Colonic mucosa (tissue), 4 donors: ENCODE measurements at regions not wholly inside any gene's neighbourhood (a gene's known extent, or its start where the extent isn't known, plus 50 kb on each side); places are given as distances from the start of the nearest gene placed in this dataset.
"Not testable (repeated sequence)": the region's sequence is repeated elsewhere in the genome, so short reads cannot be mapped to it uniquely, and the experiment has no call there.

Experiments
- DNase-seq: peaks from one replicate; pipeline ENCODE4 v3.0.0-alpha.2; 2020
- H3K27ac ChIP-seq: fragments of 200-600 bp; one replicate; pipeline ENCODE4 v1.8.0; 2021
- H3K27me3 ChIP-seq: fragments of 200-600 bp; one replicate; pipeline ENCODE4 v1.8.0; 2021
- H3K36me3 ChIP-seq: fragments of 200-600 bp; one replicate; pipeline ENCODE4 v1.8.0; 2021
- H3K4me1 ChIP-seq: fragments of 200-600 bp; one replicate; pipeline ENCODE4 v1.8.0; 2021; ENCODE audit warnings: mild to moderate bottlenecking
- H3K4me3 ChIP-seq: fragments of 200-600 bp; one replicate; pipeline ENCODE4 v1.8.0; 2021
- H3K9ac ChIP-seq, 2 donors: one replicate each; pipeline ENCODE4 v1.7.0; 2013; ENCODE audit warnings: control low read depth in 2 of 2, low read depth in 2 of 2, low read length in 2 of 2
- H3K9me3 ChIP-seq: fragments of 200-600 bp; one replicate; pipeline ENCODE4 v1.8.0; 2021
- intact Hi-C: fragments of 100-400 bp; cut with DNase I; formaldehyde crosslinking; loops from one replicate; pipeline ENCODE4 v1.14.1; 2022
- TF ChIP-seq, protein P1 (sequence below): fragments of 200-600 bp; IDR thresholded peaks from one replicate; pipeline ENCODE4 v1.8.0; 2022; ENCODE audit warnings: antibody characterized with exemption, mild to moderate bottlenecking
- donor health status: healthy.
- donor health status: DM: no; HTN: no; CAD: no.
- donor health status: DM: no; HTN: no; CAD: no.

DNA sequence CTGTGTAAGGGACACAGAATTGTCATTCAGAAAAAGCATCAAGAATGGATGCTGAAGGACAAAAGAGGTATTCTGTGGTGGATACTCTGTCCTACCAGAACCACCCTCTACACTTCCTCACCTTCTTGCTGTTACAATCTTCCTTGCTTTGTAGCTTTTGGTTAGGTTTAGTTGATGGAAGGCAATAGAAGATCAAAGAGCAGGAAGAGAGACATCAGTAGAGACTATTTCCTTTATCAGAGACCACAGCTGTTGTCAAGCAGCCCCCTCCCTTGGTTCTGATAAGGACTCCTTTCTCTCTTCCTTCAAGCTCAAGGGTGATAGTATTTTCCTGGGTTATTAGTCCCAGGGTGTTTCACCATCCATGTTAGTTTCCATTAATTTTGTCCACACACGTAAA, 84.7 kb upstream of the ALCAM start:
- H3K9ac ChIP-seq: no peak overlapping the region
- intact Hi-C loops: no loop called here
- TF ChIP-seq, protein P1, sequence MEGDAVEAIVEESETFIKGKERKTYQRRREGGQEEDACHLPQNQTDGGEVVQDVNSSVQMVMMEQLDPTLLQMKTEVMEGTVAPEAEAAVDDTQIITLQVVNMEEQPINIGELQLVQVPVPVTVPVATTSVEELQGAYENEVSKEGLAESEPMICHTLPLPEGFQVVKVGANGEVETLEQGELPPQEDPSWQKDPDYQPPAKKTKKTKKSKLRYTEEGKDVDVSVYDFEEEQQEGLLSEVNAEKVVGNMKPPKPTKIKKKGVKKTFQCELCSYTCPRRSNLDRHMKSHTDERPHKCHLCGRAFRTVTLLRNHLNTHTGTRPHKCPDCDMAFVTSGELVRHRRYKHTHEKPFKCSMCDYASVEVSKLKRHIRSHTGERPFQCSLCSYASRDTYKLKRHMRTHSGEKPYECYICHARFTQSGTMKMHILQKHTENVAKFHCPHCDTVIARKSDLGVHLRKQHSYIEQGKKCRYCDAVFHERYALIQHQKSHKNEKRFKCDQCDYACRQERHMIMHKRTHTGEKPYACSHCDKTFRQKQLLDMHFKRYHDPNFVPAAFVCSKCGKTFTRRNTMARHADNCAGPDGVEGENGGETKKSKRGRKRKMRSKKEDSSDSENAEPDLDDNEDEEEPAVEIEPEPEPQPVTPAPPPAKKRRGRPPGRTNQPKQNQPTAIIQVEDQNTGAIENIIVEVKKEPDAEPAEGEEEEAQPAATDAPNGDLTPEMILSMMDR: no peak
- no peak overlapping the region for H3K27ac ChIP-seq
- no peak overlapping the region for H3K4me3 ChIP-seq
- no peaks in the 10 kb centered on the region for H3K4me1 ChIP-seq
- H3K27me3 ChIP-seq: no peaks in the 10 kb centered on the region
- H3K36me3 ChIP-seq: no peaks in the 10 kb centered on the region
- H3K9me3 ChIP-seq: no peaks in the 10 kb centered on the region
- DNase-seq: no peak

DNA sequence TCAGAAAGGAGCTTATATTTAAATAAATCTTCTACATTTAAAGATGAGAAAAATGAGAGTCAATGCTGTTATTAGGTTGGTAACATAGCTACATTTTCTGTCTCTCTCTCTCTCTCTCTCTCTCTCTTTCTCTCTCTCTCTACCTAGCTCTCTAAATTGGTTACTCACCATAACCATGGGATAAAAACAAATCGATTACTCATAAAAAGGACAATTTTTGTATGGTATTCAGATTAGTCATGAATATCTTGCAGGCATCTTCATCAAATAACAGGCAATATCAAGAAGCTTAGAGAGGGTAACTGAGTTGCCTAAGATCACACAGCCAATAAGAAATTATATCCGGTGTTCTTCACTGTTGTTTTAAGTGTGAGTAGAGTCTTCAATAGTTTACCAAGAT, 81.8 kb upstream of the ALCAM start:
- Histone ChIP-seq H3K4me3 (no peak overlapping the region), H3K27ac (no peak overlapping the region), H3K4me1 (no peaks in the 10 kb centered on the region), H3K36me3 (no peaks in the 10 kb centered on the region), H3K9ac (no peak overlapping the region), H3K9me3 (no peaks in the 10 kb centered on the region), H3K27me3 (no peaks in the 10 kb centered on the region)
- TF ChIP-seq, protein P1: no peak
- intact Hi-C loops: no loop called here
- DNase-seq: no peak

DNA sequence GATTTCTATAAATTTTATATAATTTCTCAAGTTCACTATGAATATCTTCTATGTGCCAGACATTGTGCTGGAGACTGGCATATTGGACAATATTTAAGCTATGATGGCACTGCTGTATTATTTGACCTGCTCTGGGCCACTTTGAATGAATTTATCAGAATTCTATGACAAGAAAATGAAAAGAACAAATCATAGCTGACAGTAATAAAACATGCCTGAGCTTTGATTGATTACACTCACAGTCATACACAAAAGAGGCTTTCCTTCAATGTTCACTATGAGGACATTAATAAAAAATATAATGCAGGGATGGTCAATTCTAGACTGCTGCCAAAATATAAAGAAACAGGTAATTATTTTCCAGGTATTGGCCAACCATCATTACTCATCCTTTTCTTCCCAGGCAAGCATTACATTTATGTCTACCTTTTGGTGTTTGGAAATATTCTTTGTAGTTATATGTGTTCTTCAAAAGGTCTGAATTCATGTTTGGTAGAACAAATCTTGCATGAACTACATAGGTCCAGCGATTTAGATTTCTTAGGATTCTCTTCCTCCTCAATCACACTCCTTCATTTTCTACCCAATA, 81.0 kb upstream of the ALCAM start:
- H3K27ac ChIP-seq: no peak overlapping the region
- H3K4me3 ChIP-seq: no peak overlapping the region
- no peaks in the 10 kb centered on the region for H3K9me3 ChIP-seq
- no peak overlapping the region for H3K9ac ChIP-seq
- no peak for DNase-seq
- TF ChIP-seq, protein P1: no peak
- H3K36me3 ChIP-seq: no peaks in the 10 kb centered on the region
- no peaks in the 10 kb centered on the region for H3K4me1 ChIP-seq
- H3K27me3 ChIP-seq: no peaks in the 10 kb centered on the region
- intact Hi-C loops: no loop called here

DNA sequence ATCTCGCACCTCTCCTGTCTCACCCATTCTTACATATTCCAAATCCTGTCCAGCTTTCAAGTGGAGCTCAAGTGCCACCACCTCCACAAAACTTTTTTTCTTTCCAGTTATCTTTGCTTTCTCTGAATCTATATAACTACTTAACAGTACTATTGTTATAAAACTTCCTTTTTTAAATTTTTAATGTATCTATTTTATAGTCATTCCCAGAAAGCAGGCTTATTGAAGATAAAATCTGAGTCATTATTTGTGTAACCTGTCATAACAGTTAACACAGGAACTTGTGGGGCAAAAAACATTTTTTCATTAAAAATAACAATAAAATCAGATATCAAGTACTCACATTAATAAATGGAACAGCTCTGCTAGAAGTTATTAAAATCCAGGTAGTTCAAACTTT, 73.3 kb upstream of the ALCAM start:
- TF ChIP-seq, protein P1: no peak
- Histone ChIP-seq H3K9ac (no peak overlapping the region), H3K27me3 (no peaks in the 10 kb centered on the region), H3K9me3 (no peaks in the 10 kb centered on the region), H3K27ac (no peak overlapping the region), H3K36me3 (no peaks in the 10 kb centered on the region), H3K4me1 (no peaks in the 10 kb centered on the region), H3K4me3 (no peak overlapping the region)
- intact Hi-C loops: no loop called here
- DNase-seq: no peak

DNA sequence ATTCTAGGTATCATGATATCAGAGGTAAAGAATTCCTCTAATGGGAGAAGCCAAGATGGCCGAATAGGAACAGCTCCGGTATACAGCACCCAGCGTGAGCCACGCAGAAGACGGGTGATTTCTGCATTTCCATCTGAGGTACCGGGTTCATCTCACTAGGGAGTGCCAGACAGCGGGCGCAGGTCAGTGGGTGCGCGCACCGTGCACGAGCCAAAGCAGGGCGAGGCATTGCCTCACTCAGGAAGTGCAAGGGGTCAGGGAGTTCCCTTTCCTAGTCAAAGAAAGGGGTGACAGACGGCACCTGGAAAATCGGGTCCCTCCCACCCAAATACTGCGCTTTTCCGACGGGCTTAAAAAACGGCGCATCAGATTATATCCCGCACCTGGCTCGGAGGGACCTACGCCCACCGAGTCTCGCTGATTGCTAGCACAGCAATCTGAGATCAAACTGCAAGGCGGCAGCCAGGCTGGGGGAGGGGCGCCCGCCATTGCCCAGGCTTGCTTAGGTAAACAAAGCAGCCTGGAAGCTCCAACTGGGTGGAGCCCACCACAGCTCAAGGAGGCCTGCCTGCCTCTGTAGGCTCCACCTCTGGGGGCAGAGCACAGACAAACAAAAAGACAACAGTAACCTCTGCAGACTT, 70.4 kb upstream of the ALCAM start:
- intact Hi-C loops, H3K27me3 ChIP-seq: not testable (repeated sequence)

DNA sequence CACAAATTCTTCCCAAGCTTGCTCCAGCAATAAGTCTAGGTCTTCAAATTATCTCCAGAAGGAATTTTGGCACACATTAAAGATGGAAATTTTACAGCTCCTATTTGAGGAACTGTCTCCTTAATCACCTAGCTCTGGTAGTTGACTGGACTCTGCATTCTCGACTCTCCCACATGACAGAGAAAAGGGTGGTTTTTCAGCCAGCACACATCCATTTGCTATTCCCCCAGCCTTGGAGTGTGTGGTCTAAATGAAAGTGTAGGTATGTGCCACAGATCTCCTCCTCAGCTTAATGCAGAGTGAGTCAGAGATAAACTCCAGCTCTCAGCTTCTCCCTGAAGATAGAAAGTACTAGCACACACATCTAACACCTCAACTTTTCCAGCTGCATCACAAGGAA, 62.2 kb upstream of the ALCAM start:
- no peak overlapping the region for H3K27ac ChIP-seq
- no peak overlapping the region for H3K9ac ChIP-seq
- no peaks in the 10 kb centered on the region for H3K9me3 ChIP-seq
- no peaks in the 10 kb centered on the region for H3K36me3 ChIP-seq
- H3K4me1 ChIP-seq: no peaks in the 10 kb centered on the region
- TF ChIP-seq, protein P1: no peak
- DNase-seq: no peak
- no peaks in the 10 kb centered on the region for H3K27me3 ChIP-seq
- intact Hi-C loops: no loop called here
- no peak overlapping the region for H3K4me3 ChIP-seq

More for the DNA sequence above, 70.4 kb upstream of the ALCAM start:
- not testable (repeated sequence) for DNase-seq, H3K9me3 ChIP-seq, H3K9ac ChIP-seq, H3K4me1 ChIP-seq, H3K27ac ChIP-seq, H3K4me3 ChIP-seq, H3K36me3 ChIP-seq
